ENCODE measurements at regions not wholly inside any gene's neighbourhood (a gene's known extent, or its start where the extent isn't known, plus 50 kb on each side); places are given as distances from the start of the nearest gene placed in this dataset.

GRCh38 chrX:39842281-39842973, 255.3 kb downstream of the BCOR start:
- no peaks in the 10 kb centered on the region for H3K4me1 ChIP-seq
- TF ChIP-seq POLR2A (IDR thresholded peaks at IDR 0.05) (no peak), EP300 (IDR thresholded peaks at IDR 0.05; ENCODE audit: low read depth) (no peak), POLR2AphosphoS5 (IDR thresholded peaks at IDR 0.05) (no peak), CTCF (IDR thresholded peaks at IDR 0.05) (no peak)
- no peaks in the 10 kb centered on the region for H3K27me3 ChIP-seq
- WGBS, 2 donors (ENCODE audit: low coverage in 1 of 2) = 87 to 100% methylated on average over 3 to 10 of the region's 10 CpGs
- H3K27ac ChIP-seq = no peak overlapping the region
- intact Hi-C loops (cut with DNase I; ENCODE audit: low total_unique reads) = no loop called here
- no peak overlapping the region for H3K4me3 ChIP-seq
- no peaks in the 10 kb centered on the region for H3K9me3 ChIP-seq
- no peaks in the 10 kb centered on the region for H3K36me3 ChIP-seq
- no peak for DNase-seq
- in situ Hi-C loops (cut with MboI; ENCODE audit: low pct_ligation_motif_present in 1 of 4, low pct_unique_long_range_greater_than_20kb in 1 of 4, low sequenced_read_pairs in 3 of 4) = no loop called here

GRCh38 chrX:39843318-39843717, 254.4 kb downstream of the BCOR start:
- in situ Hi-C loops (cut with MboI; ENCODE audit: low pct_ligation_motif_present in 1 of 4, low pct_unique_long_range_greater_than_20kb in 1 of 4, low sequenced_read_pairs in 3 of 4) = no loop called here
- WGBS, 2 donors (ENCODE audit: low coverage in 1 of 2) = 72% methylated on average over 4 of the region's 4 CpGs; no CpG with 5 or more reads in 1 of the 2 donors
- intact Hi-C loops (cut with DNase I; ENCODE audit: low total_unique reads) = no loop called here
- Histone ChIP-seq H3K27ac (no peak overlapping the region), H3K9me3 (no peaks in the 10 kb centered on the region), H3K27me3 (no peaks in the 10 kb centered on the region), H3K36me3 (no peaks in the 10 kb centered on the region), H3K4me3 (no peak overlapping the region), H3K4me1 (no peaks in the 10 kb centered on the region)
- no peak for DNase-seq
- TF ChIP-seq POLR2AphosphoS5 (IDR thresholded peaks at IDR 0.05) (no peak), POLR2A (IDR thresholded peaks at IDR 0.05) (no peak), EP300 (IDR thresholded peaks at IDR 0.05; ENCODE audit: low read depth) (no peak), CTCF (IDR thresholded peaks at IDR 0.05) (no peak)

- DNase-seq = no peak
- no peak overlapping the region for H3K27ac ChIP-seq
- no peak for TF ChIP-seq POLR2A (IDR thresholded peaks at IDR 0.05)
- no peaks in the 10 kb centered on the region for H3K27me3 ChIP-seq
- H3K4me1 ChIP-seq = no peaks in the 10 kb centered on the region
- intact Hi-C loops (cut with DNase I; ENCODE audit: low total_unique reads) = no loop called here
- H3K9me3 ChIP-seq = no peaks in the 10 kb centered on the region
- 74 to 95% methylated on average over 4 to 9 of the region's 9 CpGs for WGBS, 2 donors (ENCODE audit: low coverage in 1 of 2)
- H3K4me3 ChIP-seq = no peak overlapping the region
- no peaks in the 10 kb centered on the region for H3K36me3 ChIP-seq
- in situ Hi-C loops (cut with MboI; ENCODE audit: low pct_ligation_motif_present in 1 of 4, low pct_unique_long_range_greater_than_20kb in 1 of 4, low sequenced_read_pairs in 3 of 4) = no loop called here
Observed at GRCh38 chrX:39845233-39845632, 252.5 kb downstream of the BCOR start.

- no peaks in the 10 kb centered on the region for H3K4me1 ChIP-seq
- no peaks in the 10 kb centered on the region for H3K27me3 ChIP-seq
- DNase-seq = no peak
- H3K9me3 ChIP-seq = no peaks in the 10 kb centered on the region
- no peak overlapping the region for H3K4me3 ChIP-seq
- no peaks in the 10 kb centered on the region for H3K36me3 ChIP-seq
- 82% methylated on average over 4 of the region's 4 CpGs; no CpG with 5 or more reads in 1 of the 2 donors for WGBS, 2 donors (ENCODE audit: low coverage in 1 of 2)
- no peak for TF ChIP-seq POLR2AphosphoS5 (IDR thresholded peaks at IDR 0.05)
- no peak for TF ChIP-seq POLR2A (IDR thresholded peaks at IDR 0.05)
- no peak for TF ChIP-seq EP300 (IDR thresholded peaks at IDR 0.05; ENCODE audit: low read depth)
- TF ChIP-seq CTCF (IDR thresholded peaks at IDR 0.05) = no peak
- H3K27ac ChIP-seq = no peak overlapping the region
- in situ Hi-C loops (cut with MboI; ENCODE audit: low pct_ligation_motif_present in 1 of 4, low pct_unique_long_range_greater_than_20kb in 1 of 4, low sequenced_read_pairs in 3 of 4) = no loop called here
- intact Hi-C loops (cut with DNase I; ENCODE audit: low total_unique reads) = no loop called here
Observed at GRCh38 chrX:39846460-39846859, 251.3 kb downstream of the BCOR start.

- H3K27me3 ChIP-seq = no peaks in the 10 kb centered on the region
- H3K36me3 ChIP-seq = no peaks in the 10 kb centered on the region
- H3K9me3 ChIP-seq = no peaks in the 10 kb centered on the region
- intact Hi-C loops (cut with DNase I; ENCODE audit: low total_unique reads) (no loop called here), in situ Hi-C loops (cut with MboI; ENCODE audit: low pct_ligation_motif_present in 1 of 4, low pct_unique_long_range_greater_than_20kb in 1 of 4, low sequenced_read_pairs in 3 of 4) (no loop called here)
- WGBS, 2 donors (ENCODE audit: low coverage in 1 of 2) = 52% methylated on average over 5 of the region's 5 CpGs; no CpG with 5 or more reads in 1 of the 2 donors
- no peak overlapping the region for H3K4me3 ChIP-seq
- H3K4me1 ChIP-seq = no peaks in the 10 kb centered on the region
- no peak overlapping the region for H3K27ac ChIP-seq
- no peak for DNase-seq
- TF ChIP-seq EP300 (IDR thresholded peaks at IDR 0.05; ENCODE audit: low read depth) (no peak), POLR2AphosphoS5 (IDR thresholded peaks at IDR 0.05) (no peak)
Observed at GRCh38 chrX:39848243-39848642, 249.5 kb downstream of the BCOR start.

Measured in transverse colon (tissue), 4 donors.